Body of pancreas (tissue), 4 donors: ENCODE measurements at regions not wholly inside any gene's neighbourhood (a gene's known extent, or its start where the extent isn't known, plus 50 kb on each side); places are given as distances from the start of the nearest gene placed in this dataset.

Source experiments
- ATAC-seq: fragments of 150-250 bp; one replicate; pipeline ENCODE4 v1.9.1; 2016
- DNase-seq, 4 donors: peaks; one replicate each; pipeline ENCODE4 v3.0.0-alpha.2; 2019
- H3K27ac ChIP-seq, 4 donors: fragments of 200-600 bp; sonication (generic); 1 replicate in 3 of 4; 2 replicates in 1 of 4; pipeline versions ENCODE4 v1.5.1 to v1.6.1; 2016 to 2019; ENCODE audit warnings: mild to moderate bottlenecking in 1 of 4, mixed read lengths in 1 of 4, moderate library complexity in 1 of 4
- H3K27me3 ChIP-seq, 2 donors: fragments of 200-600 bp; sonication (generic); one replicate each; pipeline ENCODE4 v1.6.0; 2016; ENCODE audit warnings: mild to moderate bottlenecking in 1 of 2
- H3K36me3 ChIP-seq, 2 donors: fragments of 200-600 bp; sonication (generic); replicated peaks in 1 of 2; 2 replicates each; pipeline ENCODE4 v1.5.1; 2016; ENCODE audit warnings: low read depth in 2 of 2; ENCODE audit not compliant: insufficient read depth in 1 of 2
- H3K4me1 ChIP-seq: fragments of 200-600 bp; sonication (generic); one replicate; pipeline ENCODE4 v1.6.0; 2016
- H3K4me3 ChIP-seq, 2 donors: fragments of 200-600 bp; sonication (generic); 1 replicate in 1 of 2; 2 replicates in 1 of 2; pipeline ENCODE4 v1.5.1; 2016 to 2019
- H3K9me3 ChIP-seq, 3 donors: fragments of 200-600 bp; sonication (generic); 1 replicate in 2 of 3; 2 replicates in 1 of 3; pipeline ENCODE4 v1.5.1; 2016
- POLR2A ChIP-seq, 3 donors: fragments of 450-650 bp; IDR thresholded peaks; one replicate each; pipeline ENCODE4 v1.6.1; 2016; ENCODE audit warnings: antibody characterized with exemption in 3 of 3, mild to moderate bottlenecking in 2 of 3
- WGBS, 2 donors: methylation state at CpG; one replicate each; pipeline ENCODE4 v1.1.5; 2017; 5-methylcytosine and 5-hydroxymethylcytosine counted together
- intact Hi-C: fragments of 100-400 bp; cut with DNase I; formaldehyde crosslinking; loops from one replicate; pipeline ENCODE4 v1.15.1; 2023
- TF ChIP-seq, protein P1 (sequence below), 7 experiments: fragments of 450-650 bp in 4 of 7; fragments of 200-600 bp in 3 of 7; sonication (generic) in 3 of 7; IDR thresholded peaks; one replicate each; pipeline ENCODE4 v1.5.1; 2016 to 2019; ENCODE audit warnings: antibody characterized with exemption in 7 of 7

DNA sequence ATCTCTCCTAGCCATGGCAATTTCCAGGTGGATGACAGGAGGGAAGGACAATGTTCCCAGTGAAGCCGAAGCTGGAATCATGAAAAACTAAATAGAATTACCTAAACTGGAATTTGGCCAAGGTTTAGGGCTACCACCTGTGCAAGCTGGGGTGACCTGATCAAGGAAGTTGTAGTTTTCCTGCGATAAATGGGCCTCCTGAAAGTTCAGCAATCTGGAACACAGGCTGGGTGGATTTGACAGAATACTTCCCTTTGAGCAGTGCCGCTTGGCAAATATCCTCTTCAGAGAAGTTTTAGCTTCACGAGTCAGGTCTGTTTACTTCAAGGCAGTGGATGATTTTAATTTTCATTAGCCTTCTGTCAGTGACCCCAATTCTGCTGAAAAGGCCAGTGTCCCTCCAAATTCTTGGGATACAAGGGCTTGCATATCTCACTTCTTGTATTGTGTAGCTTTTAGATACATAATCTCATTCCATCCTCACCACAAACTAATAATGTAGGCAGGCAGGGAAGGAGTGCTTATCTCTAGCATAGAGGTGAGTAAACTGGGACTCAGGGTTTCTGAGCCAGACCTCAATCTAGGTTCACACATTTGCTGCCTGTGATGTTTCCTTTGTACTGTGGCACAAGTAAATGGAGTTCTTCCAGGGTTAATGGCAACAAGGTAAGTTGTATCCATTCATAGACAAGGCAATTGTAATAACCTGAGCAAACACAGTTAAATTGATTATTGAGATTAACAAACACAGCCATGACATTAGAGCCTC lies 349.4 kb downstream of the NUF2 start:
- WGBS, 2 donors = 16 to 28% methylated on average over 4 of the region's 4 CpGs
- Histone ChIP-seq H3K9me3 (no peaks in the 10 kb centered on the region), H3K36me3 (no peaks in the 10 kb centered on the region), H3K4me3 (no peak overlapping the region), H3K4me1 (no peaks in the 10 kb centered on the region), H3K27ac (no peak overlapping the region), H3K27me3 (no peaks in the 10 kb centered on the region)
- DNase-seq (no peak), ATAC-seq (no peak)
- intact Hi-C loops = no loop called here
- TF ChIP-seq, protein P1, sequence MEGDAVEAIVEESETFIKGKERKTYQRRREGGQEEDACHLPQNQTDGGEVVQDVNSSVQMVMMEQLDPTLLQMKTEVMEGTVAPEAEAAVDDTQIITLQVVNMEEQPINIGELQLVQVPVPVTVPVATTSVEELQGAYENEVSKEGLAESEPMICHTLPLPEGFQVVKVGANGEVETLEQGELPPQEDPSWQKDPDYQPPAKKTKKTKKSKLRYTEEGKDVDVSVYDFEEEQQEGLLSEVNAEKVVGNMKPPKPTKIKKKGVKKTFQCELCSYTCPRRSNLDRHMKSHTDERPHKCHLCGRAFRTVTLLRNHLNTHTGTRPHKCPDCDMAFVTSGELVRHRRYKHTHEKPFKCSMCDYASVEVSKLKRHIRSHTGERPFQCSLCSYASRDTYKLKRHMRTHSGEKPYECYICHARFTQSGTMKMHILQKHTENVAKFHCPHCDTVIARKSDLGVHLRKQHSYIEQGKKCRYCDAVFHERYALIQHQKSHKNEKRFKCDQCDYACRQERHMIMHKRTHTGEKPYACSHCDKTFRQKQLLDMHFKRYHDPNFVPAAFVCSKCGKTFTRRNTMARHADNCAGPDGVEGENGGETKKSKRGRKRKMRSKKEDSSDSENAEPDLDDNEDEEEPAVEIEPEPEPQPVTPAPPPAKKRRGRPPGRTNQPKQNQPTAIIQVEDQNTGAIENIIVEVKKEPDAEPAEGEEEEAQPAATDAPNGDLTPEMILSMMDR (IDR thresholded peaks at IDR 0.05) = no peak
- TF ChIP-seq POLR2A (IDR thresholded peaks at IDR 0.05) = no peak

DNA sequence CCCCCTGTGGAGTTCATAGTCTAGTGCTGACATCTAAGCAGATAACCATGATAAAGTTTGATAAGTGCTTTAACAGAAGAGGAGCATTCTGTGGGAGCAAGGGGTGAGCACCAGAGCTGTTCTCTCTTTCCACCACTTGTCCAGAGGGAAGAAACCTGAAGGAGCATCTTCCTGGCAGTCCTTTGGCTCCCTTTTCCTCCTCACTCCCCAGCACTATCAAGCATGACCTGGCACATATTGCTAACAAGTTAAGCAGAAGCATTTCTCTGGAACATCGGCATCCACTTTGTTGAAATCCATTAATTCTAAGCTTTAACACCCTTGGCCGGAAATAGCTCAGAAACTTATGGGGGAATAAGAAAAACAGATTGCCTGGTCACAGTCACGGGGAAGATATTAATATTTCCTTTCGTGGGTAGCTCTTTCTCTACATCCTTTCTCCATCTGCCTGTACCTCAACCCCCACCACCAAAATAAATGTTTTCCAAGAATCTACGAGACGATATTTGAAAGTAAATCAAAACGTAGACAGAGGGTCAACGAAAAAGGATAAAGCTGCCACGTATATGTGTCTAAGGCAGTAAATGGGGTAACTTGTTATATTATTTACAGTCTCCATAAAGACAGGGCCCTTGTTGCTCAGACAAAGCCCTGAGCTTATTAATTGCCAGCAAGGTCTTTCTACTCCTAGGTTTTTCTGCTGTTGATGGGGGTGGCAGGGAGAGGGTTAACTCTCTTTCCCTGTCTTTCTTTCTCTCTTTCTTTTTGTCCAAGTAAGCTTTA lies 351.4 kb downstream of the NUF2 start:
- H3K27me3 ChIP-seq = no peaks in the 10 kb centered on the region
- intact Hi-C loops = no loop called here
- no peaks in the 10 kb centered on the region for H3K9me3 ChIP-seq
- no peak overlapping the region for H3K27ac ChIP-seq
- WGBS, 2 donors = 59 to 69% methylated on average over 9 of the region's 9 CpGs
- no peaks in the 10 kb centered on the region for H3K36me3 ChIP-seq
- H3K4me1 ChIP-seq = no peaks in the 10 kb centered on the region
- DNase-seq (no peak), ATAC-seq (no peak)
- no peak for TF ChIP-seq POLR2A (IDR thresholded peaks at IDR 0.05)
- TF ChIP-seq, protein P1 (IDR thresholded peaks at IDR 0.05) = no peak
- no peak overlapping the region for H3K4me3 ChIP-seq

DNA sequence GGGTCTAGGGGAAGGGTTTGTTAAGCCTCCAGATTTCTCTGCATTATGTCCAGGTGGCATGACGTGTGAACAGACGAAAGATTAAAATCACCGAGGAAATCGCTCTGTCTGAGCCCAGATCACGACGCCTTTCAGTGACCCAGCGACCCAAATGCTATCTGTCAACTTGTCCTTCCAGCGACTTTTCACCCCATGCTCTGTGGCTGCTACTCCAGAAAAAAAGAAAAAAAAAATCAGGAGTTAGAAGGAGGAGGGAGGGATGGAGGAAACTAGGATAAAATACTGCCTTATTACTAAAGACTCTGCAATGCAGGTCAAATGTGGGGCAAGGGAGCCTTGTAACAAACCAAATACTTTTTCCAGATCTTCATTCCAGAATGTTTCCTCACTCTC lies 352.0 kb downstream of the NUF2 start:
- no peak overlapping the region for H3K4me3 ChIP-seq
- peak in 1 of 4 donors; percentile 7 for DNase-seq
- no peaks in the 10 kb centered on the region for H3K27me3 ChIP-seq
- H3K27ac ChIP-seq = no peak overlapping the region
- ATAC-seq = peak; percentile 47
- no peak for TF ChIP-seq POLR2A (IDR thresholded peaks at IDR 0.05)
- TF ChIP-seq, protein P1 (IDR thresholded peaks at IDR 0.05) = no peak
- WGBS, 2 donors = 36 to 42% methylated on average over 8 of the region's 8 CpGs
- intact Hi-C loops = no loop called here
- H3K4me1 ChIP-seq = no peaks in the 10 kb centered on the region
- H3K36me3 ChIP-seq = no peaks in the 10 kb centered on the region
- no peaks in the 10 kb centered on the region for H3K9me3 ChIP-seq

DNA sequence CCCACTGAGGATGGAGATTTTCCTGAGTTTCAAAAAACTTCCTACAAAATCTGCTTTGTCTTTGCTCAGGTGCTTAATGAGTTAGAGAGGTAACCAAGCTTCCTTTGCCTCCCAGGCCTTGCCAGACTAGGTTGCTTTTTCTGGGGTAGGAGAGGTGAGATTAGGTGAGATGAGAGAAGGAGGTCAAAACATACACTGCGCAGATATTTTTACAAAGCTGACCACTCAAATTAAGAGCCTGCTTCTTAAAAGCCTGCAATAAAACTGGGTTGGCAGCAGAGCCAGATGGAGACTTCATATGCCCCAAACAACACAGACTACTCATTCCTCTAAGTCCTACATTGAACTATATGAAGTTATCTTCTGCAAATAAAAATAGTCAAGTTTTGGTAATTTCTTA lies 352.5 kb downstream of the NUF2 start:
- no peak for TF ChIP-seq POLR2A (IDR thresholded peaks at IDR 0.05)
- TF ChIP-seq, protein P1 (IDR thresholded peaks at IDR 0.05) = no peak
- H3K27me3 ChIP-seq = no peaks in the 10 kb centered on the region
- DNase-seq (no peak), ATAC-seq (no peak)
- no peaks in the 10 kb centered on the region for H3K9me3 ChIP-seq
- WGBS, 2 donors = 83 to 88% methylated on average over 1 of the region's 1 CpG
- H3K4me1 ChIP-seq = no peaks in the 10 kb centered on the region
- H3K27ac ChIP-seq = no peak overlapping the region
- H3K4me3 ChIP-seq = no peak overlapping the region
- no peaks in the 10 kb centered on the region for H3K36me3 ChIP-seq
- intact Hi-C loops = no loop called here
